ENCODE measurements at regions not wholly inside any gene's neighbourhood (a gene's known extent, or its start where the extent isn't known, plus 50 kb on each side); places are given as distances from the start of the nearest gene placed in this dataset.

GRCh38 chr5:120053841-120054240 is 410.3 kb upstream of the PRR16 start:
- TF ChIP-seq POLR2A (IDR thresholded peaks at IDR 0.05) (no peak), CTCF (IDR thresholded peaks at IDR 0.05) (no peak)
